ENCODE measurements at regions not wholly inside any gene's neighbourhood (a gene's known extent, or its start where the extent isn't known, plus 50 kb on each side); places are given as distances from the start of the nearest gene placed in this dataset.

DNA sequence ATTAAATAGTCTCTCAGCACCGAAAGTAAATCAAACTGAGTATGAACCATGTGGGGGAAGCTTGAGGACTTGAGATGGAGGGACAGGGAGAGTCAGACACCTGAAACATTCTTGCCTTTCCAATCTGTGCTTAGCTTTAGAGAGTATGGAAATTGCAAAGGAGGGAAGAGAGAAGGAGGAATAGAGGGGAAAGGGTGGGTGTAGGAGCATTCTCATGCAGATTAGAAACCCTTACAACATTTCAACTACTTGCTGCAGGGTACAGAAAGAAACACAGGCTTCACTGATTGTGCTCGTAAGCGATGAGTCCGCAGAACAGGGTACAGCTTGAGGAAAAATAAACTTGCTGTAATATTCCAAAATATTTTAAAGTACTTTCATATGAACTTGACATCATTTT lies 73.8 kb downstream of the NIBAN1 start:
- no peak for TF ChIP-seq EZH2 (IDR thresholded peaks at IDR 0.05)
- TF ChIP-seq, protein P1, sequence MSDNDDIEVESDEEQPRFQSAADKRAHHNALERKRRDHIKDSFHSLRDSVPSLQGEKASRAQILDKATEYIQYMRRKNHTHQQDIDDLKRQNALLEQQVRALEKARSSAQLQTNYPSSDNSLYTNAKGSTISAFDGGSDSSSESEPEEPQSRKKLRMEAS (IDR thresholded peaks at IDR 0.05), result no peak
- TF ChIP-seq POLR2A (IDR thresholded peaks at IDR 0.05; ENCODE audit: borderline replicate concordance, extremely low read depth, insufficient read depth, insufficient read length), result no peak
- TF ChIP-seq CBX3 (IDR thresholded peaks at IDR 0.05; ENCODE audit: low read depth), result no peak
- TF ChIP-seq, protein P2, sequence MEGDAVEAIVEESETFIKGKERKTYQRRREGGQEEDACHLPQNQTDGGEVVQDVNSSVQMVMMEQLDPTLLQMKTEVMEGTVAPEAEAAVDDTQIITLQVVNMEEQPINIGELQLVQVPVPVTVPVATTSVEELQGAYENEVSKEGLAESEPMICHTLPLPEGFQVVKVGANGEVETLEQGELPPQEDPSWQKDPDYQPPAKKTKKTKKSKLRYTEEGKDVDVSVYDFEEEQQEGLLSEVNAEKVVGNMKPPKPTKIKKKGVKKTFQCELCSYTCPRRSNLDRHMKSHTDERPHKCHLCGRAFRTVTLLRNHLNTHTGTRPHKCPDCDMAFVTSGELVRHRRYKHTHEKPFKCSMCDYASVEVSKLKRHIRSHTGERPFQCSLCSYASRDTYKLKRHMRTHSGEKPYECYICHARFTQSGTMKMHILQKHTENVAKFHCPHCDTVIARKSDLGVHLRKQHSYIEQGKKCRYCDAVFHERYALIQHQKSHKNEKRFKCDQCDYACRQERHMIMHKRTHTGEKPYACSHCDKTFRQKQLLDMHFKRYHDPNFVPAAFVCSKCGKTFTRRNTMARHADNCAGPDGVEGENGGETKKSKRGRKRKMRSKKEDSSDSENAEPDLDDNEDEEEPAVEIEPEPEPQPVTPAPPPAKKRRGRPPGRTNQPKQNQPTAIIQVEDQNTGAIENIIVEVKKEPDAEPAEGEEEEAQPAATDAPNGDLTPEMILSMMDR (IDR thresholded peaks at IDR 0.05 in 2 of 3, conservative IDR thresholded peaks at IDR 0.05 in 1 of 3; ENCODE audit: borderline replicate concordance in 1 of 3, insufficient read depth in 1 of 3, low read depth in 2 of 3, low read length in 2 of 3), result no peak
- TF ChIP-seq POLR2AphosphoS5 (IDR thresholded peaks at IDR 0.05; ENCODE audit: low read depth, low read length), result no peak
- TF ChIP-seq SRF (IDR thresholded peaks at IDR 0.05; ENCODE audit: low read depth), result no peak
- TF ChIP-seq REST (IDR thresholded peaks at IDR 0.05; ENCODE audit: low read depth), result no peak
- no peak for TF ChIP-seq SIN3A (IDR thresholded peaks at IDR 0.05; ENCODE audit: low read depth)
- no peak for TF ChIP-seq RAD21 (IDR thresholded peaks at IDR 0.05; ENCODE audit: low read depth)
- no peak for TF ChIP-seq ZNF274 (IDR thresholded peaks at IDR 0.05; ENCODE audit: low read depth, low read length)
- TF ChIP-seq JUND (IDR thresholded peaks at IDR 0.05), result no peak
- TF ChIP-seq SP1 (IDR thresholded peaks at IDR 0.05; ENCODE audit: low read depth), result no peak
